ENCODE measurements at regions not wholly inside any gene's neighbourhood (a gene's known extent, or its start where the extent isn't known, plus 50 kb on each side); places are given as distances from the start of the nearest gene placed in this dataset.

DNA sequence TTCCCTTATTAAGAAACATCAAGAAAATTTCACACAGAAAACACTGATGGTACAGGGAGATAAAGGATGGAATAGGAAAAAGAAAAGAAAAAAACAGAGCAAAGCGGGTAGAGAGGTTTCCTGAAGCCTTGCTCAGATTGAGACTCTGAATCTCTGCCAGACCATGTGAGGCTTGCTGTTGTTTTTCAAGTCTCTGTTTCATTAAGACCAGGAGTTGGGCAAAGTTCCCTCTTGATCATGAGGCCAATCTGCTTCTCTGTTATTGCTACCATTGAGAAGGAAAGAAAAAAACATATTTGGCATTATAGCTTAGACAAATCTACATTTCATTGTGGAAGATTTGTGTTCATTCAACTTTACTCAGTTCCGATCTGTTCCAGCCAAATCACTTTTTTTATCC lies 201.6 kb upstream of the SOX9 start:
- TF ChIP-seq, protein P1, sequence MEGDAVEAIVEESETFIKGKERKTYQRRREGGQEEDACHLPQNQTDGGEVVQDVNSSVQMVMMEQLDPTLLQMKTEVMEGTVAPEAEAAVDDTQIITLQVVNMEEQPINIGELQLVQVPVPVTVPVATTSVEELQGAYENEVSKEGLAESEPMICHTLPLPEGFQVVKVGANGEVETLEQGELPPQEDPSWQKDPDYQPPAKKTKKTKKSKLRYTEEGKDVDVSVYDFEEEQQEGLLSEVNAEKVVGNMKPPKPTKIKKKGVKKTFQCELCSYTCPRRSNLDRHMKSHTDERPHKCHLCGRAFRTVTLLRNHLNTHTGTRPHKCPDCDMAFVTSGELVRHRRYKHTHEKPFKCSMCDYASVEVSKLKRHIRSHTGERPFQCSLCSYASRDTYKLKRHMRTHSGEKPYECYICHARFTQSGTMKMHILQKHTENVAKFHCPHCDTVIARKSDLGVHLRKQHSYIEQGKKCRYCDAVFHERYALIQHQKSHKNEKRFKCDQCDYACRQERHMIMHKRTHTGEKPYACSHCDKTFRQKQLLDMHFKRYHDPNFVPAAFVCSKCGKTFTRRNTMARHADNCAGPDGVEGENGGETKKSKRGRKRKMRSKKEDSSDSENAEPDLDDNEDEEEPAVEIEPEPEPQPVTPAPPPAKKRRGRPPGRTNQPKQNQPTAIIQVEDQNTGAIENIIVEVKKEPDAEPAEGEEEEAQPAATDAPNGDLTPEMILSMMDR (IDR thresholded peaks at IDR 0.05; ENCODE audit: unreplicated experiment): no peak
- intact Hi-C loops (cut with micrococcal nuclease; ENCODE audit: unreplicated experiment): no loop called here
- CTCF ChIA-PET: no interaction called here
- Mint-ChIP-seq H3K27me3 (ENCODE audit: unreplicated experiment) (no peaks in the 10 kb centered on the region), H3K9me3 (ENCODE audit: low read depth, unreplicated experiment) (no peaks in the 10 kb centered on the region), H3K36me3 (ENCODE audit: insufficient read depth, unreplicated experiment) (no peaks in the 10 kb centered on the region), H3K4me1 (ENCODE audit: low read depth, unreplicated experiment) (peaks cover 18% of the 10 kb centered on the region), H3K4me3 (ENCODE audit: low read depth, unreplicated experiment) (no peak overlapping the region), H3K27ac (ENCODE audit: unreplicated experiment) (no peak overlapping the region)
- BruUV-seq (replicated peaks): no TSS peak
- no peak for DNase-seq

DNA sequence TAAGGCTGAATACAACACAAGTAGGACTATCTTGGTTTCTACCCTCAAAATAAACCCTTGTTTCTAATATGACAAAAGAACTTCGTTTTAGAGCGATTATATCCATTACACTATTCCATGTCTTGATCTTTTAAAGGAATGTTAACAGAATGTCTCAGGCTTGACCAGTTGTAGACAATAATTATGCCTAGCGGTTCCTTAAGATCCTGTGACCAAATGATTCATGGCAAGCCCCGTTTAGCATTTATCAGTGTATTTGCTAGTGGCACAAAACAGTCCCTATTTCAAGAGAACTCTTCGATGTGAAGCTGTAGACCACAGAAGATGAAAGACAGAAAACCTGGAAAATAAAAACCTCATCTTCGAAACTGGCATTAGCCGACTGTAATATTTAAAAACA lies 200.9 kb upstream of the SOX9 start:
- H3K9me3 Mint-ChIP-seq (ENCODE audit: low read depth, unreplicated experiment): no peaks in the 10 kb centered on the region
- intact Hi-C loops (cut with micrococcal nuclease; ENCODE audit: unreplicated experiment): no loop called here
- no peak overlapping the region for H3K27ac Mint-ChIP-seq (ENCODE audit: unreplicated experiment)
- peaks cover 4% of the 10 kb centered on the region for H3K27me3 Mint-ChIP-seq (ENCODE audit: unreplicated experiment)
- BruUV-seq (replicated peaks): no TSS peak
- CTCF ChIA-PET: no interaction called here
- no peak for DNase-seq
- TF ChIP-seq, protein P1 (IDR thresholded peaks at IDR 0.05; ENCODE audit: unreplicated experiment): no peak
- no peak overlapping the region for H3K4me3 Mint-ChIP-seq (ENCODE audit: low read depth, unreplicated experiment)
- H3K36me3 Mint-ChIP-seq (ENCODE audit: insufficient read depth, unreplicated experiment): no peaks in the 10 kb centered on the region
- H3K4me1 Mint-ChIP-seq (ENCODE audit: low read depth, unreplicated experiment): peaks cover 18% of the 10 kb centered on the region

- H3K4me3 Mint-ChIP-seq (ENCODE audit: low read depth, unreplicated experiment): no peak overlapping the region
- H3K36me3 Mint-ChIP-seq (ENCODE audit: insufficient read depth, unreplicated experiment): no peaks in the 10 kb centered on the region
- CTCF ChIA-PET: interaction anchor here (0.6 kb wide), 1 partner anchor 1526 kb away, joined by 5 read pairs; no protein-coding TSS in a partner anchor
- H3K4me1 Mint-ChIP-seq (ENCODE audit: low read depth, unreplicated experiment): peaks cover 18% of the 10 kb centered on the region
- no TSS peak for BruUV-seq (replicated peaks)
- TF ChIP-seq, protein P1 (IDR thresholded peaks at IDR 0.05; ENCODE audit: unreplicated experiment): no peak
- no peak for DNase-seq
- peaks cover 8% of the 10 kb centered on the region for H3K27me3 Mint-ChIP-seq (ENCODE audit: unreplicated experiment)
- no peak overlapping the region for H3K27ac Mint-ChIP-seq (ENCODE audit: unreplicated experiment)
- intact Hi-C loops (cut with micrococcal nuclease; ENCODE audit: unreplicated experiment): no loop called here
- H3K9me3 Mint-ChIP-seq (ENCODE audit: low read depth, unreplicated experiment): no peaks in the 10 kb centered on the region
Measured at GRCh38 chr17:71921796-71922195, 199.0 kb upstream of the SOX9 start.

GRCh38 chr17:71922439-71922838 lies 198.4 kb upstream of the SOX9 start:
- no TSS peak for BruUV-seq (replicated peaks)
- no peak overlapping the region for H3K4me3 Mint-ChIP-seq (ENCODE audit: low read depth, unreplicated experiment)
- no peaks in the 10 kb centered on the region for H3K36me3 Mint-ChIP-seq (ENCODE audit: insufficient read depth, unreplicated experiment)
- TF ChIP-seq, protein P1 (IDR thresholded peaks at IDR 0.05; ENCODE audit: unreplicated experiment): no peak
- CTCF ChIA-PET: interaction anchor here (0.6 to 0.7 kb wide), 3 partner anchors 468 to 1526 kb away, joined by 3 to 5 read pairs (median 5); no protein-coding TSS in a partner anchor
- H3K9me3 Mint-ChIP-seq (ENCODE audit: low read depth, unreplicated experiment): no peaks in the 10 kb centered on the region
- DNase-seq: no peak
- no peak overlapping the region for H3K27ac Mint-ChIP-seq (ENCODE audit: unreplicated experiment)
- H3K4me1 Mint-ChIP-seq (ENCODE audit: low read depth, unreplicated experiment): peaks cover 16% of the 10 kb centered on the region
- H3K27me3 Mint-ChIP-seq (ENCODE audit: unreplicated experiment): peaks cover 8% of the 10 kb centered on the region
- intact Hi-C loops (cut with micrococcal nuclease; ENCODE audit: unreplicated experiment): no loop called here
